HCEC 1CT (cell line): ENCODE measurements at regions not wholly inside any gene's neighbourhood (a gene's known extent, or its start where the extent isn't known, plus 50 kb on each side); places are given as distances from the start of the nearest gene placed in this dataset.

Experiments
- DNase-seq: peaks from one replicate; pipeline ENCODE4 v3.0.0-alpha.2; 2017

GRCh38 chr10:3421537-3422257 lies 249.1 kb upstream of the PITRM1 start:
- DNase-seq: no peak

GRCh38 chr10:3420527-3421469 lies 248.2 kb upstream of the PITRM1 start:
- DNase-seq: no peak

- DNase-seq: no peak
These were observed 247.3 kb upstream of the PITRM1 start for GRCh38 chr10:3419719-3420495.

GRCh38 chr10:3418926-3419325 lies 246.3 kb upstream of the PITRM1 start:
- no peak for DNase-seq

GRCh38 chr10:3418041-3418754 lies 245.6 kb upstream of the PITRM1 start:
- DNase-seq: no peak

- no peak for DNase-seq
These were observed 244.5 kb upstream of the PITRM1 start for GRCh38 chr10:3417096-3417495.

- DNase-seq: no peak
These were observed 243.5 kb upstream of the PITRM1 start for GRCh38 chr10:3415878-3416605.

GRCh38 chr10:3415038-3415736 lies 242.6 kb upstream of the PITRM1 start:
- DNase-seq: no peak

GRCh38 chr10:3414667-3415023 lies 242.1 kb upstream of the PITRM1 start:
- DNase-seq: no peak

GRCh38 chr10:3413937-3414666 lies 241.5 kb upstream of the PITRM1 start:
- DNase-seq: no peak

- DNase-seq: no peak
These were observed 240.1 kb upstream of the PITRM1 start for GRCh38 chr10:3412646-3413045.

- DNase-seq: no peak
These were observed 239.5 kb upstream of the PITRM1 start for GRCh38 chr10:3412071-3412582.

GRCh38 chr10:3411044-3411443 lies 238.5 kb upstream of the PITRM1 start:
- no peak for DNase-seq

- no peak for DNase-seq
These were observed 237.3 kb upstream of the PITRM1 start for GRCh38 chr10:3409928-3410327.

GRCh38 chr10:3408603-3409365 lies 236.2 kb upstream of the PITRM1 start:
- no peak for DNase-seq

- DNase-seq: peak; percentile 13
These were observed 234.6 kb upstream of the PITRM1 start for GRCh38 chr10:3407208-3407607.

- DNase-seq: no peak
These were observed 234.0 kb upstream of the PITRM1 start for GRCh38 chr10:3406556-3406955.

- DNase-seq: no peak
These were observed 231.8 kb upstream of the PITRM1 start for GRCh38 chr10:3404381-3404780.

GRCh38 chr10:3402187-3402751 lies 229.7 kb upstream of the PITRM1 start:
- no peak for DNase-seq
